ENCODE measurements at regions not wholly inside any gene's neighbourhood (a gene's known extent, or its start where the extent isn't known, plus 50 kb on each side); places are given as distances from the start of the nearest gene placed in this dataset.

GRCh38 chr18:28390022-28390421, 213.1 kb upstream of the CDH2 start:
- TF ChIP-seq CTCF (IDR thresholded peaks at IDR 0.05): no peak
- no peak for TF ChIP-seq POLR2A (IDR thresholded peaks at IDR 0.05)

Data from heart left ventricle (tissue), 13 donors.